Choroid plexus epithelial cell (primary cell): ENCODE measurements at regions not wholly inside any gene's neighbourhood (a gene's known extent, or its start where the extent isn't known, plus 50 kb on each side); places are given as distances from the start of the nearest gene placed in this dataset.
"Not testable (repeated sequence)": the region's sequence is repeated elsewhere in the genome, so short reads cannot be mapped to it uniquely, and the experiment has no call there.

ENCODE experiments used
- DNase-seq: peaks from one replicate; pipeline ENCODE4 v3.0.0-alpha.2; 2010; ENCODE audit warnings: low read depth
- H3K4me3 ChIP-seq: 2 replicates; pipeline ENCODE4 v1.5.1; 2011; ENCODE audit warnings: low read depth, mild to moderate bottlenecking, control low read depth, low read length, moderate library complexity
- CTCF ChIP-seq: conservative IDR thresholded peaks from 2 replicates; pipeline ENCODE4 v1.5.1; 2011; ENCODE audit warnings: low read depth, mild to moderate bottlenecking, control low read depth, inconsistent platforms, low read length, moderate library complexity

DNA sequence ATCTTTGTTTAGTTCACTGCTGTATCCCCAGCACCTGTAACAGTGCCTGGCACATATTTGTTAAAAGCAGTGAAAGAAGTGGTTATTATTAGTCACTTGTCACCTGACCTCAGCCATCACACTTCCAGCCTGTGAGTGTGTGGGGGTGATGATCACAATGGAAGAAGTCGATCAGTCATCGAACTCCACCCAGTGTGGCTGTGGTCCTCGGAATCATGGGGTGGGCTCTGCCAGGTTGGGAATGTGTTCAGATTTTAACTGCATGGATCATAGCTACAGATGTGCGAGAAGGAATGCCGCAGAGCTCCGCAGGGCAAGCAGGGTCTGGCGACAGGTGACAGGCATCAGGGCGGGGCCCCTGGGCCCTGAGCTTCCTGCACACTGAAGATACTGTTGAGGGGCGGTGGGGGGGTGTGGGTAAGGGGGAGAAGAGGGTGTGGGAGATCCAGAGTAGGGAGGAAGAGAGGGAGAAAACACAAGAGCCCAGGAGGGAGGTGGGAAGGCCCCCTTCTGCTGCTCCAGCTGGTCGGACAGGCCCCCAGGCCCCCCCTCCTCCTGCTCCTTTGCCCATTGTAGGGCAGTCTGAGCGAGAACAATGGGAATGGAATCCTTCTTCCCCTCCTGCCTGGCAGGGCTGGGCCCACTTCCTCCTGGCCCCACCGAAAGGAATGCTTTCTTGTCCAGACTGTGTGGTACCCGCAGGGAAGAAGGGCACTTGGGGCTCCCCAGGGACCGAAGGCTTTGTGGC, 89.6 kb downstream of the SPRY4 start:
- no peak for TF ChIP-seq CTCF
- H3K4me3 ChIP-seq: no peak overlapping the region
- DNase-seq: no peak

DNA sequence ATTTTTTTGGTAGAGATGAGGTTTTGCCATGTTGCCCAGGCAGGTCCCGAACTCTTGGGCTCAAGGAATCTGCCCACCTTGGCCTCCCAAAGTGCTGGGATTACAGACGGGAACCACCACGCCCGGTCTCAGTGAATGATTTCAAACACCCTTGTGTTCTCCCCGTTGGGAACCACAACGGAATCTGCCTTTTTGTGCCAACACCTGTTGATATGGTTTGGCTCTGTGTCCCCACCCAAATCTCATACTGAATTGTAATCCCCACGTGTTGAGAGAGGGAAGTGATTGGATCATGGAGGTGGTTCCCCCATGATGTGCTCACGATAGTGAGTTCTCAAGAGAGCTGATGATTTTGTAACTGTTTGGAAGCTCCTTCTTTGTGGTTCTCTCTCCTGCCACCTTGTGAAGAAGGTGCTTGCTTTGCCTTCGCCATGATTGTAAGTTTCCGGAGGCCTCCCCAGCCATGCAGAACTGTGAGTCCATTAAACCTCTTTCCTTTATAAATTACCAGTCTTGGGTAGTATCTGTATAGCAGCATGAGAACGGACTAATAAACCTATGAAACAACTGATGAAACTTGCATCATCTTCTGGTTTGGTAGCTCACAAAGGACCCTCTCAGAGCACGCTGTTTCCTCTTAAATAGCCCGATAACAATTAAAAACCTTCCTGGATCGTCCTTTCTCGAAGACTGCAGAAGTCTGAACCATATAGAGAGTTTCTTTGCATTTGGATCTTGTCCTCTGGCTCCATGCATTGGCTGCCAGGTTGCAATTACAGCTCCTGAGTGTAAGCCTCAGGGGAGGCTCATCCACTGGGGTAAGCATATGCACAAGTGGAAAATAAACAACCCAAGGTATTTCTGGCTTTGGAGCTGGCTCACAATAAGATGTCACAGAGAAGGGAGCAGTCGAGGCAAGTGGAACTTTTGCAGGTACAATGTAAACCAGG, 91.5 kb downstream of the SPRY4 start:
- no peak overlapping the region for H3K4me3 ChIP-seq
- no peak for TF ChIP-seq CTCF

GRCh38 chr5:142230949-142231348, 93.9 kb downstream of the SPRY4 start:
- DNase-seq, H3K4me3 ChIP-seq: not testable (repeated sequence)

More for the DNA sequence above, 91.5 kb downstream of the SPRY4 start:
- DNase-seq: no peak

- H3K4me3 ChIP-seq: no peak overlapping the region
- TF ChIP-seq CTCF: no peak
- DNase-seq: no peak
These were observed 99.7 kb downstream of the SPRY4 start for GRCh38 chr5:142225141-142225540.

- no peak for DNase-seq
- no peak for TF ChIP-seq CTCF
- no peak overlapping the region for H3K4me3 ChIP-seq
These were observed 101.8 kb downstream of the SPRY4 start for GRCh38 chr5:142222866-142223558.

GRCh38 chr5:142222225-142222865, 102.5 kb downstream of the SPRY4 start:
- DNase-seq: no peak
- H3K4me3 ChIP-seq: no peak overlapping the region
- TF ChIP-seq CTCF: no peak
